CD14-positive monocyte (primary cell): ENCODE measurements at regions not wholly inside any gene's neighbourhood (a gene's known extent, or its start where the extent isn't known, plus 50 kb on each side); places are given as distances from the start of the nearest gene placed in this dataset.

Experiments
- DNase-seq, 3 donors: peaks; one replicate each; pipeline ENCODE4 v3.0.0-alpha.2; 2011 to 2022
- H2AFZ ChIP-seq: 2 replicates; pipeline ENCODE4 v1.6.0; 2012; ENCODE audit warnings: mild to moderate bottlenecking, low read depth, low read length, inconsistent platforms; ENCODE audit not compliant: insufficient read depth, poor library complexity, severe bottlenecking
- H3K27ac ChIP-seq, 2 donors: 1 replicate in 1 of 2; 2 replicates in 1 of 2; pipeline ENCODE4 v1.5.1; 2012 to 2013; ENCODE audit warnings: low read length in 2 of 2, control low read depth in 1 of 2, inconsistent platforms in 1 of 2, low read depth in 1 of 2, mild to moderate bottlenecking in 1 of 2
- H3K27me3 ChIP-seq, 2 donors: one replicate each; pipeline versions ENCODE4 v1.6.0 to v1.6.1; 2011 to 2013; ENCODE audit warnings: low read length in 2 of 2; ENCODE audit not compliant: control insufficient read depth in 2 of 2, insufficient read depth in 2 of 2
- H3K36me3 ChIP-seq, 2 donors: replicated peaks in 1 of 2; 1 replicate in 1 of 2; 2 replicates in 1 of 2; pipeline versions ENCODE4 v1.5.1 to v1.6.1; 2012 to 2013; ENCODE audit warnings: low read length in 2 of 2, control low read depth in 1 of 2, inconsistent platforms in 1 of 2, mild to moderate bottlenecking in 1 of 2; ENCODE audit not compliant: insufficient read depth in 2 of 2, control insufficient read depth in 1 of 2
- H3K4me1 ChIP-seq, 2 donors: 1 replicate in 1 of 2; 2 replicates in 1 of 2; pipeline versions ENCODE4 v1.5.1 to v1.6.1; 2012 to 2013; ENCODE audit warnings: low read length in 2 of 2, control low read depth in 1 of 2, inconsistent platforms in 1 of 2, mild to moderate bottlenecking in 1 of 2, moderate library complexity in 1 of 2; ENCODE audit not compliant: insufficient read depth in 2 of 2, control insufficient read depth in 1 of 2
- H3K4me2 ChIP-seq: replicated peaks from 2 replicates; pipeline ENCODE3; 2012; ENCODE audit warnings: low read length, moderate library complexity, mild to moderate bottlenecking; ENCODE audit not compliant: poor library complexity, severe bottlenecking; ENCODE audit errors: extremely low read depth
- H3K4me3 ChIP-seq, 3 experiments: fragments of 200-600 bp in 1 of 3; sonication (generic) in 1 of 3; replicated peaks in 1 of 3; 1 replicate in 2 of 3; 2 replicates in 1 of 3; pipeline ENCODE4 v1.5.1; 2011 to 2013; ENCODE audit warnings: low read length in 3 of 3, mild to moderate bottlenecking in 3 of 3, control low read depth in 2 of 3, low read depth in 2 of 3, inconsistent platforms in 1 of 3, moderate library complexity in 1 of 3
- H3K79me2 ChIP-seq: 2 replicates; pipeline ENCODE4 v1.6.0; 2012; ENCODE audit warnings: mild to moderate bottlenecking, control low read depth, inconsistent platforms, low read length, moderate library complexity; ENCODE audit not compliant: insufficient read depth
- H3K9ac ChIP-seq: 2 replicates; pipeline ENCODE4 v1.6.0; 2017; ENCODE audit warnings: low read length, mild to moderate bottlenecking; ENCODE audit not compliant: insufficient read depth, poor library complexity, severe bottlenecking
- H3K9me3 ChIP-seq, 2 donors: replicated peaks in 1 of 2; 1 replicate in 1 of 2; 2 replicates in 1 of 2; pipeline versions ENCODE4 v1.5.1 to v1.6.1; 2012 to 2013; ENCODE audit warnings: low read length in 2 of 2, control low read depth in 1 of 2; ENCODE audit not compliant: control insufficient read depth in 1 of 2, insufficient read depth in 1 of 2
- H4K20me1 ChIP-seq: 2 replicates; pipeline ENCODE4 v1.6.0; 2012; ENCODE audit warnings: mild to moderate bottlenecking, low read length, control low read depth, moderate library complexity; ENCODE audit not compliant: insufficient read depth
- H3K27ac Mint-ChIP-seq, 7 donors: one replicate each; pipeline ENCODE4 v1.8.0; 2020; ENCODE audit warnings: mild to moderate bottlenecking in 7 of 7, mixed read lengths in 7 of 7, moderate library complexity in 6 of 7, inconsistent platforms in 2 of 7
- H3K27me3 Mint-ChIP-seq, 3 donors: one replicate each; pipeline ENCODE4 v1.8.0; 2021 to 2022; ENCODE audit warnings: low read depth in 3 of 3, mild to moderate bottlenecking in 3 of 3, mixed read lengths in 3 of 3, moderate library complexity in 3 of 3, inconsistent platforms in 1 of 3
- H3K36me3 Mint-ChIP-seq, 2 donors: one replicate each; pipeline ENCODE4 v1.8.0; 2020; ENCODE audit warnings: mixed read lengths in 2 of 2, inconsistent platforms in 1 of 2, mild to moderate bottlenecking in 1 of 2
- H3K4me1 Mint-ChIP-seq: one replicate; pipeline ENCODE4 v1.8.0; 2020; ENCODE audit warnings: mild to moderate bottlenecking, mixed read lengths
- H3K4me3 Mint-ChIP-seq, 2 donors: one replicate each; pipeline ENCODE4 v1.8.0; 2020; ENCODE audit warnings: mild to moderate bottlenecking in 2 of 2, mixed read lengths in 2 of 2, moderate library complexity in 1 of 2
- H3K9me3 Mint-ChIP-seq, 7 donors: one replicate each; pipeline ENCODE4 v1.8.0; 2020 to 2022; ENCODE audit warnings: mixed read lengths in 7 of 7, mild to moderate bottlenecking in 6 of 7, moderate library complexity in 6 of 7, inconsistent platforms in 2 of 7
- WGBS: methylation state at CpG from one replicate; pipeline ENCODE4 v1.1.5; 2013; ENCODE audit warnings: missing lambda C conversion rate; ENCODE audit not compliant: insufficient coverage; 5-methylcytosine and 5-hydroxymethylcytosine counted together
- intact Hi-C, 2 donors: fragments of 100-400 bp; cut with micrococcal nuclease; formaldehyde crosslinking; loops; one replicate each; pipeline versions ENCODE4 v1.15.0 to v1.15.1; 2023
- TF ChIP-seq, protein P1 (sequence below): fragments of 200-600 bp; IDR thresholded peaks from one replicate; pipeline ENCODE4 v1.8.0; 2022; ENCODE audit warnings: antibody characterized with exemption, mild to moderate bottlenecking

DNA sequence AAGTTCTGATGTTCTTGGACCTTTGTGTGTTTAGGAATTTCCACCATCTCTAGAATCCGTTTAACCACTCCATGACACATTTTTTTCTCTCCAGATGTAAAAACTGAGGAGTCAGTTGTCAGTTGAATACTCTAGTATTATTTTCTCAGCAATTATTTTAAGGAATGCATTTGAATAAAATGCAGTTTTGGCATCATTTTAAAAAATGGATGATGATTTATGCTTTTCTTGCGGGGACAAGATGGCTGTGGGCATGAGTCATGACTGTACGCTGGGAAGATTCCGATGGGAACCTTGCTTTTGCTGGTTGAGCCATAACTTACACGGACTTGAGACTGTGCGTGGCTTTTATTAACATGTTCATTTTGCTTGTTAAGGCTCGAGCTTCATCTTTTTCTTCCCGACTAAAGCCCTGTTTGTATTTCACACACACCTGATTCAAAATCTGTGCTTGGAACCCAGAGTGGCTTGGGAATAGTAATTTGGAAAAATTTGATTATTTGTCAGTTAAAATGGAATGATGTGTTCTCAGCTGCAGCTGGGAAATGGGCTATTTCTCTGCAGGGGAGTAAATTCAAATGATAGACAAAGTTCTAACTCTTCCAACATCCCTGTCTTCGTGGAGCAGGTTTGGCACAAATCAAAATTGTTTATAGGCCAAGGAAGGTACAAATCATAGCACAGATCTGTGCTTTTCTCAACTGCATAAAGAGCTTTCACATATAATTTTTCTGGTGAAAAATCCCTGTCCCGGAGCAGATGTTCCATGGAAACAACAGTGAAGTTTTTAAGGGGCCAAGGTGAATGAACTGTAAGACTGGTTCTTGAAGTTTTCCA is 470.5 kb upstream of the JAG1 start:
- 85% methylated on average over 3 of the region's 10 CpGs for WGBS
- TF ChIP-seq, protein P1, sequence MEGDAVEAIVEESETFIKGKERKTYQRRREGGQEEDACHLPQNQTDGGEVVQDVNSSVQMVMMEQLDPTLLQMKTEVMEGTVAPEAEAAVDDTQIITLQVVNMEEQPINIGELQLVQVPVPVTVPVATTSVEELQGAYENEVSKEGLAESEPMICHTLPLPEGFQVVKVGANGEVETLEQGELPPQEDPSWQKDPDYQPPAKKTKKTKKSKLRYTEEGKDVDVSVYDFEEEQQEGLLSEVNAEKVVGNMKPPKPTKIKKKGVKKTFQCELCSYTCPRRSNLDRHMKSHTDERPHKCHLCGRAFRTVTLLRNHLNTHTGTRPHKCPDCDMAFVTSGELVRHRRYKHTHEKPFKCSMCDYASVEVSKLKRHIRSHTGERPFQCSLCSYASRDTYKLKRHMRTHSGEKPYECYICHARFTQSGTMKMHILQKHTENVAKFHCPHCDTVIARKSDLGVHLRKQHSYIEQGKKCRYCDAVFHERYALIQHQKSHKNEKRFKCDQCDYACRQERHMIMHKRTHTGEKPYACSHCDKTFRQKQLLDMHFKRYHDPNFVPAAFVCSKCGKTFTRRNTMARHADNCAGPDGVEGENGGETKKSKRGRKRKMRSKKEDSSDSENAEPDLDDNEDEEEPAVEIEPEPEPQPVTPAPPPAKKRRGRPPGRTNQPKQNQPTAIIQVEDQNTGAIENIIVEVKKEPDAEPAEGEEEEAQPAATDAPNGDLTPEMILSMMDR: no peak
- intact Hi-C loops: no loop called here

DNA sequence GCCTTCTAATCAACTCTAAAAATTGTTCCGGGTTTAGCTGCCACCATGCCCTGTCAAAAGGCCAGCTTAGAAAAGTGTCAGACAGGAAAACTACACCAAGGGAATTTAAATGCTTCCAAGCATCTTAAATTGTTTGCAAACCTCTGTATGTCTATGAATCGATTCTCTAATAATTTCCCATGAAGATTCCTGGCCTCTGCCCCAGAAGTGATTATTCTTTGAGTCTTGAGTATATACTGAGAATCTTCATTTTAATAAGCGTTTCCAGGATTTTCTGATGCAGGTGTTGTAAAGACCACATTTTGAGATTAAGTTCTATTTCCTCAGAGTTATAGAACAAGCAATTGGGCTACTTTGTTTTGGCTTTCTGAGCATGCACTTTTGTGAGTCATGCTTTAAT is 471.8 kb upstream of the JAG1 start:
- no peak for DNase-seq
- Histone ChIP-seq H3K9ac (no peak overlapping the region), H3K27me3 (no peaks in the 10 kb centered on the region), H4K20me1 (no peaks in the 10 kb centered on the region), H3K4me2 (no peak overlapping the region), H3K4me3 (no peak overlapping the region), H3K27ac (no peak overlapping the region), H3K79me2 (no peaks in the 10 kb centered on the region), H3K9me3 (no peaks in the 10 kb centered on the region), H3K36me3 (no peaks in the 10 kb centered on the region), H2AFZ (no peak overlapping the region), H3K4me1 (no peaks in the 10 kb centered on the region)
- peaks cover 0 to 4% (median 2%) of the 10 kb centered on the region in 7 donors for H3K9me3 Mint-ChIP-seq
- H3K4me1 Mint-ChIP-seq: no peaks in the 10 kb centered on the region
- H3K4me3 Mint-ChIP-seq: no peak overlapping the region
- no peaks in the 10 kb centered on the region for H3K36me3 Mint-ChIP-seq
- TF ChIP-seq, protein P1: no peak
- 100% methylated on average over 1 of the region's 3 CpGs for WGBS
- intact Hi-C loops: no loop called here
- H3K27ac Mint-ChIP-seq: no peak overlapping the region
- H3K27me3 Mint-ChIP-seq: no peaks in the 10 kb centered on the region

More for the DNA sequence above, 470.5 kb upstream of the JAG1 start:
- Histone ChIP-seq H2AFZ (no peak overlapping the region), H3K36me3 (no peaks in the 10 kb centered on the region), H3K27ac (no peak overlapping the region), H3K9me3 (no peaks in the 10 kb centered on the region), H3K4me3 (no peak overlapping the region), H3K4me1 (no peaks in the 10 kb centered on the region), H3K4me2 (no peak overlapping the region), H3K79me2 (no peaks in the 10 kb centered on the region), H3K27me3 (no peaks in the 10 kb centered on the region), H4K20me1 (no peaks in the 10 kb centered on the region), H3K9ac (no peak overlapping the region)
- Mint-ChIP-seq H3K36me3 (no peaks in the 10 kb centered on the region), H3K4me1 (no peaks in the 10 kb centered on the region), H3K27me3 (no peaks in the 10 kb centered on the region), H3K9me3 (peaks cover 0 to 4% (median 2%) of the 10 kb centered on the region in 7 donors), H3K27ac (no peak overlapping the region), H3K4me3 (no peak overlapping the region)
- no peak for DNase-seq
